OCI-LY1 (cell line): ENCODE measurements at regions not wholly inside any gene's neighbourhood (a gene's known extent, or its start where the extent isn't known, plus 50 kb on each side); places are given as distances from the start of the nearest gene placed in this dataset.

Experiments used
- H2AFZ ChIP-seq: fragments of 200-600 bp; sonication (generic), shearing (Covaris generic); 2 replicates; pipeline ENCODE4 v1.6.0; 2014; ENCODE audit warnings: antibody characterized with exemption, mild to moderate bottlenecking, low read length
- H3F3A ChIP-seq: fragments of 200-600 bp; sonication (generic), shearing (Covaris generic); 2 replicates; pipeline ENCODE4 v1.6.0; 2014; ENCODE audit warnings: mild to moderate bottlenecking, antibody characterized with exemption, low read length, moderate library complexity; ENCODE audit not compliant: insufficient read depth
- H3K27ac ChIP-seq: fragments of 200-600 bp; sonication (generic); 2 replicates; pipeline ENCODE4 v1.5.1; 2014; ENCODE audit warnings: low read length, mixed run types, mild to moderate bottlenecking, low read depth; ENCODE audit not compliant: poor library complexity, severe bottlenecking
- H3K27me3 ChIP-seq: fragments of 200-600 bp; sonication (generic); 2 replicates; pipeline ENCODE4 v1.6.0; 2014; ENCODE audit warnings: antibody characterized with exemption, mild to moderate bottlenecking, low read length, moderate library complexity; ENCODE audit not compliant: insufficient read depth
- H3K36me3 ChIP-seq: fragments of 200-600 bp; sonication (generic); 2 replicates; pipeline ENCODE4 v1.6.1; 2014; ENCODE audit warnings: mild to moderate bottlenecking, antibody characterized with exemption, low read length, moderate library complexity, mixed read lengths; ENCODE audit not compliant: insufficient read depth
- H3K4me1 ChIP-seq: fragments of 200-600 bp; sonication (generic); 2 replicates; pipeline ENCODE4 v1.5.1; 2014; ENCODE audit warnings: mild to moderate bottlenecking, low read length, moderate library complexity; ENCODE audit not compliant: insufficient read depth, severe bottlenecking
- H3K4me2 ChIP-seq: fragments of 200-600 bp; sonication (generic), shearing (Covaris generic); 2 replicates; pipeline ENCODE4 v1.6.1; 2014; ENCODE audit warnings: low read length
- H3K4me3 ChIP-seq: fragments of 200-600 bp; sonication (generic); 2 replicates; pipeline ENCODE4 v1.5.1; 2014; ENCODE audit warnings: low read length, low read depth, mild to moderate bottlenecking, mixed read lengths; ENCODE audit not compliant: poor library complexity, severe bottlenecking
- H3K79me2 ChIP-seq: fragments of 200-600 bp; shearing (Covaris generic); 2 replicates; pipeline ENCODE4 v1.6.1; 2016; ENCODE audit warnings: mixed run types, low read length, mixed read lengths; ENCODE audit not compliant: insufficient read depth
- H3K9ac ChIP-seq: fragments of 200-600 bp; sonication (generic), shearing (Covaris generic); 2 replicates; pipeline ENCODE4 v1.6.1; 2014; ENCODE audit warnings: mild to moderate bottlenecking, low read length, mixed read lengths
- H3K9me2 ChIP-seq: fragments of 200-600 bp; sonication (generic), shearing (Covaris generic); 2 replicates; pipeline ENCODE4 v1.6.1; 2014; ENCODE audit warnings: low read depth, mild to moderate bottlenecking, low read length, mixed read lengths
- H3K9me3 ChIP-seq: fragments of 200-600 bp; shearing (Covaris generic); 2 replicates; pipeline ENCODE4 v1.6.1; 2014; ENCODE audit warnings: low read length, mixed read lengths
- H4K20me1 ChIP-seq: fragments of 200-600 bp; sonication (generic), shearing (Covaris generic); 2 replicates; pipeline ENCODE4 v1.6.0; 2016; ENCODE audit warnings: mild to moderate bottlenecking, low read length; ENCODE audit not compliant: insufficient read depth
- CTCF ChIP-seq: fragments of 200-600 bp; sonication (generic), shearing (Covaris generic); IDR thresholded peaks from 2 replicates; pipeline ENCODE4 v1.5.1; 2017; ENCODE audit warnings: mild to moderate bottlenecking, antibody characterized with exemption, low read length, moderate library complexity, mixed read lengths
- EZH2 ChIP-seq: fragments of 200-600 bp; sonication (generic), shearing (Covaris generic); IDR thresholded peaks from 2 replicates; pipeline ENCODE4 v1.8.0; 2017; ENCODE audit warnings: borderline replicate concordance, mixed run types, mild to moderate bottlenecking, antibody characterized with exemption, low read length, moderate library complexity, mixed read lengths

- Histone ChIP-seq H3F3A (no peaks in the 10 kb centered on the region), H3K27me3 (no peaks in the 10 kb centered on the region), H2AFZ (no peak overlapping the region), H3K79me2 (no peaks in the 10 kb centered on the region), H3K4me1 (no peaks in the 10 kb centered on the region), H3K27ac (no peak overlapping the region), H3K9me2 (no peaks in the 10 kb centered on the region), H3K9ac (no peak overlapping the region), H3K4me3 (no peak overlapping the region), H3K9me3 (no peaks in the 10 kb centered on the region), H3K36me3 (no peaks in the 10 kb centered on the region), H3K4me2 (no peak overlapping the region), H4K20me1 (no peaks in the 10 kb centered on the region)
- TF ChIP-seq CTCF (no peak), EZH2 (no peak)
Observed at GRCh38 chr6:3900744-3901336, 51.7 kb downstream of the FAM50B start.

- no peaks in the 10 kb centered on the region for H4K20me1 ChIP-seq
- no peak overlapping the region for H2AFZ ChIP-seq
- no peak overlapping the region for H3K27ac ChIP-seq
- no peaks in the 10 kb centered on the region for H3F3A ChIP-seq
- no peaks in the 10 kb centered on the region for H3K36me3 ChIP-seq
- H3K4me3 ChIP-seq: no peak overlapping the region
- H3K4me2 ChIP-seq: no peak overlapping the region
- no peaks in the 10 kb centered on the region for H3K9me3 ChIP-seq
- H3K4me1 ChIP-seq: no peaks in the 10 kb centered on the region
- no peak overlapping the region for H3K9ac ChIP-seq
- H3K9me2 ChIP-seq: no peaks in the 10 kb centered on the region
- no peaks in the 10 kb centered on the region for H3K79me2 ChIP-seq
- H3K27me3 ChIP-seq: no peaks in the 10 kb centered on the region
- TF ChIP-seq CTCF (no peak), EZH2 (no peak)
Observed at GRCh38 chr6:3902871-3903648, 53.9 kb downstream of the FAM50B start.

- Histone ChIP-seq H2AFZ (no peak overlapping the region), H3K79me2 (no peaks in the 10 kb centered on the region), H3K4me2 (no peak overlapping the region), H3K27ac (no peak overlapping the region), H3K36me3 (no peaks in the 10 kb centered on the region), H3F3A (no peaks in the 10 kb centered on the region), H4K20me1 (no peaks in the 10 kb centered on the region), H3K9me2 (no peaks in the 10 kb centered on the region), H3K9me3 (no peaks in the 10 kb centered on the region), H3K9ac (no peak overlapping the region), H3K4me1 (no peaks in the 10 kb centered on the region), H3K4me3 (no peak overlapping the region), H3K27me3 (no peaks in the 10 kb centered on the region)
- TF ChIP-seq EZH2 (no peak), CTCF (no peak)
Observed at GRCh38 chr6:3904518-3904917, 55.3 kb downstream of the FAM50B start.
